ENCODE measurements at regions not wholly inside any gene's neighbourhood (a gene's known extent, or its start where the extent isn't known, plus 50 kb on each side); places are given as distances from the start of the nearest gene placed in this dataset.

GRCh38 chr6:12485226-12485764 is 195.1 kb downstream of the EDN1 start:
- no peak overlapping the region for H4K91ac ChIP-seq (ENCODE audit: insufficient read length, low read depth, low read length)
- H2BK15ac ChIP-seq (ENCODE audit: low read depth, low read length), result no peak overlapping the region
- Mint-ChIP-seq H3K4me3 (no peak overlapping the region), H3K27ac (no peak overlapping the region), H3K36me3 (ENCODE audit: insufficient read depth in 1 of 3, low read depth in 3 of 3) (no peaks in the 10 kb centered on the region), H3K4me1 (peaks cover 10 to 14% of the 10 kb centered on the region in 2 experiments), H3K27me3 (ENCODE audit: low read depth) (peaks cover 2% of the 10 kb centered on the region; the same call in 1 of the 2 replicates), H3K9me3 (no peaks in the 10 kb centered on the region)
- H4K20me1 ChIP-seq (ENCODE audit: control insufficient read depth, insufficient read depth, insufficient read length), result no peaks in the 10 kb centered on the region
- H3K23ac ChIP-seq (ENCODE audit: insufficient read length, low read depth, low read length), result no peak overlapping the region
- no peak for DNase-seq
- no peak overlapping the region for H3K14ac ChIP-seq (ENCODE audit: insufficient read depth, low read length)
- no peak overlapping the region for H4K8ac ChIP-seq (replicated peaks; ENCODE audit: insufficient read length, low read depth, low read length)
- no peak overlapping the region for H3K27ac ChIP-seq (ENCODE audit: insufficient read length, low read depth, low read length)
- no peak overlapping the region for H3K18ac ChIP-seq (ENCODE audit: insufficient read length, low read depth, low read length)
- H3K27me3 ChIP-seq (ENCODE audit: insufficient read depth, low read length), result no peaks in the 10 kb centered on the region
- H2BK12ac ChIP-seq (ENCODE audit: insufficient read length, low read depth, low read length), result no peak overlapping the region
- no peak overlapping the region for H3K4me2 ChIP-seq (ENCODE audit: insufficient read depth, insufficient read length, low read length)
- H2AK5ac ChIP-seq (ENCODE audit: insufficient read length, low read length), result no peak overlapping the region
- no CpG with 5 or more reads among the region's 8 CpGs for WGBS (ENCODE audit: extremely low coverage, insufficient read length, low lambda C conversion rate)
- no peak overlapping the region for H2BK5ac ChIP-seq (ENCODE audit: insufficient read length, low read length)
- H3K79me2 ChIP-seq (ENCODE audit: insufficient read depth, low read length), result no peaks in the 10 kb centered on the region
- no peaks in the 10 kb centered on the region for H3K79me1 ChIP-seq (ENCODE audit: insufficient read depth, low read depth, low read length, poor library complexity, severe bottlenecking)
- H3K9ac ChIP-seq (ENCODE audit: extremely low read depth, insufficient read length, low read length), result no peak overlapping the region
- H2BK20ac ChIP-seq (ENCODE audit: low read depth, low read length, poor library complexity, severe bottlenecking), result no peak overlapping the region
- no peak overlapping the region for H3T11ph ChIP-seq (ENCODE audit: low read length)
- no peaks in the 10 kb centered on the region; the same call in 1 of the 2 replicates for H3K4me1 ChIP-seq (ENCODE audit: insufficient read depth, low read length)
- TF ChIP-seq CTCF (conservative IDR thresholded peaks at IDR 0.05), result no peak
- no peak overlapping the region for H2AFZ ChIP-seq (ENCODE audit: low read length)
- no peak overlapping the region for H2BK120ac ChIP-seq (ENCODE audit: low read depth, low read length, poor library complexity, severe bottlenecking)
- no peak overlapping the region for H4K5ac ChIP-seq (ENCODE audit: insufficient read length, low read depth, low read length)
- no peak overlapping the region for H3K4ac ChIP-seq (ENCODE audit: low read depth, low read length)
- H3K23me2 ChIP-seq (ENCODE audit: insufficient read length, low read depth, low read length, poor library complexity, severe bottlenecking), result no peaks in the 10 kb centered on the region
- H3K56ac ChIP-seq (ENCODE audit: insufficient read length, low read depth, low read length), result no peak overlapping the region
- no peaks in the 10 kb centered on the region for H3K9me3 ChIP-seq (ENCODE audit: control insufficient read depth, low read depth, low read length)

Data from H9 (cell line).